ENCODE measurements at regions not wholly inside any gene's neighbourhood (a gene's known extent, or its start where the extent isn't known, plus 50 kb on each side); places are given as distances from the start of the nearest gene placed in this dataset.

GRCh38 chr6:170023620-170024521, 267.0 kb downstream of the DLL1 start:
- no peak for TF ChIP-seq CTCF (IDR thresholded peaks at IDR 0.05; ENCODE audit: control insufficient read depth, insufficient read depth, low read depth, low read length, missing control alignments)
- H3K4me3 ChIP-seq (ENCODE audit: control insufficient read depth, low read depth, low read length): no peak overlapping the region
- no peak for DNase-seq (ENCODE audit: low read depth)

- TF ChIP-seq CTCF (IDR thresholded peaks at IDR 0.05; ENCODE audit: control insufficient read depth, insufficient read depth, low read depth, low read length, missing control alignments): no peak
- no peak overlapping the region for H3K4me3 ChIP-seq (ENCODE audit: control insufficient read depth, low read depth, low read length)
- no peak for DNase-seq (ENCODE audit: low read depth)
Observed at GRCh38 chr6:170022827-170023619, 267.9 kb downstream of the DLL1 start.

GRCh38 chr6:170022291-170022722, 268.6 kb downstream of the DLL1 start:
- no peak overlapping the region for H3K4me3 ChIP-seq (ENCODE audit: control insufficient read depth, low read depth, low read length)
- DNase-seq (ENCODE audit: low read depth): no peak
- no peak for TF ChIP-seq CTCF (IDR thresholded peaks at IDR 0.05; ENCODE audit: control insufficient read depth, insufficient read depth, low read depth, low read length, missing control alignments)

- DNase-seq (ENCODE audit: low read depth): no peak
- no peak overlapping the region for H3K4me3 ChIP-seq (ENCODE audit: control insufficient read depth, low read depth, low read length)
- TF ChIP-seq CTCF (IDR thresholded peaks at IDR 0.05; ENCODE audit: control insufficient read depth, insufficient read depth, low read depth, low read length, missing control alignments): no peak
Observed at GRCh38 chr6:170021579-170021978, 269.3 kb downstream of the DLL1 start.

GRCh38 chr6:170019818-170020583, 268.6 kb downstream of the ERMARD start:
- DNase-seq (ENCODE audit: low read depth): no peak
- no peak for TF ChIP-seq CTCF (IDR thresholded peaks at IDR 0.05; ENCODE audit: control insufficient read depth, insufficient read depth, low read depth, low read length, missing control alignments)
- no peak overlapping the region for H3K4me3 ChIP-seq (ENCODE audit: control insufficient read depth, low read depth, low read length)
